Mesendoderm (in vitro differentiated cells): ENCODE measurements at regions not wholly inside any gene's neighbourhood (a gene's known extent, or its start where the extent isn't known, plus 50 kb on each side); places are given as distances from the start of the nearest gene placed in this dataset.

Experiments
- DNase-seq: peaks from one replicate; pipeline ENCODE4 v3.0.0; 2013
- H2AK5ac ChIP-seq: 2 replicates; pipeline ENCODE4 v1.6.1; 2013; ENCODE audit warnings: low read length, inconsistent platforms
- H2BK120ac ChIP-seq: 2 replicates; pipeline ENCODE4 v1.6.1; 2013; ENCODE audit warnings: low read depth, mild to moderate bottlenecking, low read length, moderate library complexity, mixed read lengths
- H2BK15ac ChIP-seq: replicated peaks from 2 replicates; pipeline ENCODE4 v1.6.1; 2013; ENCODE audit warnings: low read depth, mild to moderate bottlenecking, moderate library complexity
- H2BK5ac ChIP-seq: 2 replicates; pipeline ENCODE4 v1.6.1; 2013; ENCODE audit warnings: low read length, inconsistent platforms
- H3K18ac ChIP-seq: 2 replicates; pipeline ENCODE4 v1.6.1; 2013; ENCODE audit warnings: mild to moderate bottlenecking, low read length, mixed read lengths
- H3K23ac ChIP-seq: one replicate; pipeline ENCODE4 v1.6.1; 2013; ENCODE audit warnings: low read length
- H3K27ac ChIP-seq: 2 replicates; pipeline ENCODE4 v1.5.1; 2013; ENCODE audit warnings: low read depth, mild to moderate bottlenecking, inconsistent platforms, low read length, moderate library complexity
- H3K27me3 ChIP-seq: 2 replicates; pipeline ENCODE4 v1.6.1; 2013; ENCODE audit warnings: low read length, control low read depth, mild to moderate bottlenecking, inconsistent platforms; ENCODE audit not compliant: insufficient read depth, poor library complexity
- H3K36me3 ChIP-seq: 2 replicates; pipeline ENCODE4 v1.6.1; 2013; ENCODE audit warnings: low read length, inconsistent platforms; ENCODE audit not compliant: control insufficient read depth, insufficient read depth
- H3K4ac ChIP-seq: one replicate; pipeline ENCODE4 v1.6.1; 2013; ENCODE audit warnings: low read depth, mild to moderate bottlenecking, low read length, moderate library complexity
- H3K4me1 ChIP-seq: 2 replicates; pipeline ENCODE4 v1.6.1; 2013; ENCODE audit warnings: low read depth, low read length, inconsistent platforms; ENCODE audit not compliant: control insufficient read depth
- H3K4me2 ChIP-seq: 2 replicates; pipeline ENCODE4 v1.6.1; 2013; ENCODE audit warnings: low read length
- H3K4me3 ChIP-seq: 2 replicates; pipeline ENCODE4 v1.5.1; 2013; ENCODE audit warnings: mild to moderate bottlenecking, low read length
- H3K56ac ChIP-seq: one replicate; pipeline ENCODE4 v1.6.1; 2013; ENCODE audit warnings: low read length
- H3K79me1 ChIP-seq: 2 replicates; pipeline ENCODE4 v1.6.1; 2013; ENCODE audit warnings: low read length, inconsistent platforms
- H3K79me2 ChIP-seq: 2 replicates; pipeline ENCODE4 v1.6.1; 2013; ENCODE audit warnings: mild to moderate bottlenecking, low read length; ENCODE audit not compliant: control insufficient read depth, insufficient read depth
- H3K9ac ChIP-seq: 2 replicates; pipeline ENCODE4 v1.6.1; 2013; ENCODE audit warnings: low read length, inconsistent platforms
- H4K5ac ChIP-seq: one replicate; pipeline ENCODE4 v1.6.1; 2013; ENCODE audit warnings: low read length
- H4K8ac ChIP-seq: one replicate; pipeline ENCODE4 v1.6.1; 2013; ENCODE audit warnings: low read depth, mild to moderate bottlenecking, control low read depth, low read length, moderate library complexity
- WGBS: extraction: QIAGEN DNeasy Blood & Tissue Kit; methylation state at CpG from one replicate; pipeline ENCODE4 v1.1.7; 2013; ENCODE audit warnings: low lambda C conversion rate, missing lambda C conversion rate; ENCODE audit not compliant: insufficient coverage; ENCODE audit errors: extremely low coverage; 5-methylcytosine and 5-hydroxymethylcytosine counted together

- Histone ChIP-seq H3K27ac (no peak overlapping the region), H2BK5ac (no peak overlapping the region), H2BK15ac (no peak overlapping the region), H3K27me3 (no peaks in the 10 kb centered on the region), H4K8ac (no peak overlapping the region), H3K23ac (no peak overlapping the region), H3K4ac (no peak overlapping the region), H2AK5ac (no peak overlapping the region), H3K79me1 (no peaks in the 10 kb centered on the region), H3K4me2 (no peak overlapping the region), H4K5ac (no peak overlapping the region), H3K9ac (no peak overlapping the region), H3K79me2 (no peaks in the 10 kb centered on the region), H3K36me3 (no peaks in the 10 kb centered on the region), H2BK120ac (no peak overlapping the region), H3K4me1 (no peaks in the 10 kb centered on the region), H3K56ac (no peak overlapping the region), H3K18ac (no peak overlapping the region), H3K4me3 (no peak overlapping the region)
- WGBS: no CpG with 5 or more reads among the region's 1 CpG
- DNase-seq: no peak
Measured at GRCh38 chr3:153591561-153592245, 429.7 kb downstream of the RAP2B start.

DNA sequence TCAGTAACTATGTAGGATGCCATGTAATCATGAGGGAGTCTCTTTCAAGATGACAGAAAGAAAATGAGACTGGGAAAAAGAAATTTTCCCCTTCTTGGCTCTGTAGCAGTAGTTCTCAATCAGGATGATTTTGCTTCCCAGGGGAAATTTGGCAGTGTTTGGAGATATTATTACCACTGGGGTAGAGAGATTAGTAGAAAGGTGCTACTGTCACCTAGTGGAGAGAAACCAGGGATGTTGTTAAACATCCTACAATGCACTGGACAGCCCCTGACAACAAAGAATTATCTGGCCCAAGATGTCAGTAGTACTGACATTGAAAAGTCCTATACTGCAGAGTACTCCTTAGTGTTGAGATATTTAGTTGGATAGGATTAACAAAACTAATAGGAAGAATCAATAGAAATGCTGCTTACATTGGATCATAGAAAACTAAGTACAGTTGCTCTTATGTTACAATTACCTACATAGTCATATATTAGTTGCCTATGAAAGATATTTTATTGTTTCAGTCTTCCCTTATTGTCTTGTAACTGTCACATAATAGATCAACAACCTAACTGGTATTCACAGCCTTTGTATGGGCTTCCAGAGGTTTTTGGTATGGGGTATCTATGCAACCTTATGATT lies 433.3 kb downstream of the RAP2B start:
- H3K4me1 ChIP-seq: no peaks in the 10 kb centered on the region
- no peak overlapping the region for H3K27ac ChIP-seq
- H3K56ac ChIP-seq: no peak overlapping the region
- H3K4ac ChIP-seq: no peak overlapping the region
- no peak overlapping the region for H2AK5ac ChIP-seq
- no peak overlapping the region for H2BK5ac ChIP-seq
- H3K18ac ChIP-seq: no peak overlapping the region
- H4K5ac ChIP-seq: no peak overlapping the region
- no peaks in the 10 kb centered on the region for H3K27me3 ChIP-seq
- no peaks in the 10 kb centered on the region for H3K79me1 ChIP-seq
- no peak overlapping the region for H3K4me3 ChIP-seq
- H2BK120ac ChIP-seq: no peak overlapping the region
- no peaks in the 10 kb centered on the region for H3K79me2 ChIP-seq
- H3K9ac ChIP-seq: no peak overlapping the region
- DNase-seq: peak; percentile 60
- H3K23ac ChIP-seq: no peak overlapping the region
- no peaks in the 10 kb centered on the region for H3K36me3 ChIP-seq
- no peak overlapping the region for H2BK15ac ChIP-seq
- no peak overlapping the region for H4K8ac ChIP-seq
- H3K4me2 ChIP-seq: no peak overlapping the region

DNA sequence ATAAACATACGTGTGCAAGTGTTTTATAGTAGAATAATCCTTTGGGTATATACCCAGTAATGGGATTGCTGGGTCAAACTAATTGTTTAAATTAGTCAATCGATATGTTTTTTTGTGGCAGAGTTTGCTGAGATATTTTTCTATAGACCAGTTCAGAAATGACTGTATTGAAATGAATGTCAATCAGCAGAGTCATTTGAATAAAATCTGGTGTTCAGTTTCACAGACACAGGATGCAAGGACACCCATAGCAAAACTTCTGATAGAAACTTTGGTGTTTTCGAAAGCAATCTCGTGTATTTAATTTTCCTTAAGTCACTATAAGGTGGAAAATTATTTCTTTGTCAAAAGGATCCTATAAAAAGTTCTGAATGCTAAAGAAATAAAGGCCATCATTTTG lies 434.4 kb downstream of the RAP2B start:
- Histone ChIP-seq H3K4me1 (no peaks in the 10 kb centered on the region), H3K4me2 (no peak overlapping the region), H2BK5ac (no peak overlapping the region), H3K56ac (no peak overlapping the region), H2BK15ac (no peak overlapping the region), H3K36me3 (no peaks in the 10 kb centered on the region), H3K4ac (no peak overlapping the region), H3K27ac (no peak overlapping the region), H2BK120ac (no peak overlapping the region), H3K18ac (no peak overlapping the region), H3K9ac (no peak overlapping the region), H2AK5ac (no peak overlapping the region), H3K79me1 (no peaks in the 10 kb centered on the region), H3K4me3 (no peak overlapping the region), H4K8ac (no peak overlapping the region), H3K79me2 (no peaks in the 10 kb centered on the region), H4K5ac (no peak overlapping the region), H3K27me3 (no peaks in the 10 kb centered on the region), H3K23ac (no peak overlapping the region)
- WGBS: no CpG with 5 or more reads among the region's 4 CpGs
- DNase-seq: no peak

GRCh38 chr3:153599685-153600084 lies 437.7 kb downstream of the RAP2B start:
- Histone ChIP-seq H2BK120ac (no peak overlapping the region), H3K56ac (no peak overlapping the region), H3K27ac (no peak overlapping the region), H2AK5ac (peak overlapping the region; percentile 27), H3K23ac (no peak overlapping the region), H4K5ac (no peak overlapping the region), H3K4me2 (no peak overlapping the region), H3K27me3 (no peaks in the 10 kb centered on the region), H3K18ac (no peak overlapping the region), H4K8ac (no peak overlapping the region), H3K79me1 (no peaks in the 10 kb centered on the region), H3K9ac (no peak overlapping the region), H2BK5ac (no peak overlapping the region), H3K79me2 (no peaks in the 10 kb centered on the region), H3K36me3 (no peaks in the 10 kb centered on the region), H3K4me1 (no peaks in the 10 kb centered on the region), H3K4ac (no peak overlapping the region), H3K4me3 (no peak overlapping the region), H2BK15ac (no peak overlapping the region)
- WGBS: no CpG with 5 or more reads among the region's 2 CpGs
- no peak for DNase-seq

- no peak for DNase-seq
- no peak overlapping the region for H3K4ac ChIP-seq
- H3K27ac ChIP-seq: no peak overlapping the region
- no peaks in the 10 kb centered on the region for H3K36me3 ChIP-seq
- H3K27me3 ChIP-seq: no peaks in the 10 kb centered on the region
- no peak overlapping the region for H2BK120ac ChIP-seq
- H3K79me1 ChIP-seq: no peaks in the 10 kb centered on the region
- H2AK5ac ChIP-seq: no peak overlapping the region
- no peak overlapping the region for H2BK15ac ChIP-seq
- no peak overlapping the region for H2BK5ac ChIP-seq
- no peak overlapping the region for H3K56ac ChIP-seq
- no peaks in the 10 kb centered on the region for H3K79me2 ChIP-seq
- no peak overlapping the region for H3K18ac ChIP-seq
- H3K4me3 ChIP-seq: no peak overlapping the region
- H3K23ac ChIP-seq: no peak overlapping the region
- H4K8ac ChIP-seq: no peak overlapping the region
- no peak overlapping the region for H3K4me2 ChIP-seq
- H3K9ac ChIP-seq: no peak overlapping the region
- no peak overlapping the region for H4K5ac ChIP-seq
- H3K4me1 ChIP-seq: no peaks in the 10 kb centered on the region
- WGBS: no CpG with 5 or more reads among the region's 2 CpGs
Measured at GRCh38 chr3:153600896-153601295, 438.9 kb downstream of the RAP2B start.

- Histone ChIP-seq H2AK5ac (no peak overlapping the region), H3K4me3 (no peak overlapping the region), H2BK15ac (no peak overlapping the region), H4K8ac (no peak overlapping the region), H2BK120ac (no peak overlapping the region), H3K79me1 (no peaks in the 10 kb centered on the region), H3K23ac (no peak overlapping the region), H3K56ac (no peak overlapping the region), H3K18ac (no peak overlapping the region), H3K27ac (no peak overlapping the region), H3K36me3 (no peaks in the 10 kb centered on the region), H2BK5ac (no peak overlapping the region), H4K5ac (no peak overlapping the region), H3K4me2 (no peak overlapping the region), H3K4ac (no peak overlapping the region), H3K79me2 (no peaks in the 10 kb centered on the region), H3K9ac (no peak overlapping the region), H3K4me1 (no peaks in the 10 kb centered on the region), H3K27me3 (no peaks in the 10 kb centered on the region)
- peak; percentile 46 for DNase-seq
- no CpG with 5 or more reads among the region's 1 CpG for WGBS
Measured at GRCh38 chr3:153601374-153601853, 439.4 kb downstream of the RAP2B start.
